ENCODE measurements at regions not wholly inside any gene's neighbourhood (a gene's known extent, or its start where the extent isn't known, plus 50 kb on each side); places are given as distances from the start of the nearest gene placed in this dataset.

DNA sequence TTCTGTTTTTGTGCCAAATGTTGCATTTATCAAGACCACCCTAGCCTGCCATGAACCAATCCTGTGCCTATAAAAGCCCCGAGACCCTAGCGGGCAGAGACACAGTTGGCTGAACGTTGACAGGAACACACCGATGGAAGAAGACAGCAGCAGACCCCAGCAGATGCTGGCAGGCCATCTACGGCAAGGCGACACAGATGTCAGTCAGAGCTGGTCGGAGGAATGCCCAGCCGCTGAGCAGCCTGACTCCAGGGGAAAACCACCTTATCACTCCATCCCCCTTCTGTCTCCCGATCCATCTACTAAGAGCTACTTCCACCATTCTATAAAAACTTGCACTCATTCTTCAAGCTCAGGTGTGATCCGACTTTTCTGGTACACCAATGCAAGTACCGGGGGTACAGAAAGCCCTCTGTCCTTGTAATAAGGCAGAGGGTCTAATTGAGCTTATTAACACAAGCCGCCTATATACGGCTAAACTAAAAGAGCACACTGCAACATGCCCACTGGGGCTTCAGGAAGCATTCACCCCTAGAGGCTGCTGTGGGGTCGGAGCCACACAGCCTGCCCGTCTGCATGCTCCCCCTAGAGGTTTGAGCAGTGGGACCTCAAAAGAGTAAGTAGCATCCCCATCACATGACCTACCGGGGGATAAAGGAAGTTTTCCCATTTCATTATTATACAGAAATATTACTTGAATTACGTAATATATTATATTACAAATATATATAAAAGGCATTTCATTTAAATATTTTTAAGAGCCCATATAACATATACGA lies 1156.3 kb upstream of the B3GALT2 start:
- no peak for DNase-seq
- H3K27ac Mint-ChIP-seq: no peak overlapping the region
- H3K4me3 Mint-ChIP-seq: no peak overlapping the region
- no peaks in the 10 kb centered on the region for H3K36me3 Mint-ChIP-seq (ENCODE audit: low read depth)
- peaks cover 11% of the 10 kb centered on the region for H3K4me1 Mint-ChIP-seq (ENCODE audit: low read depth)
- CTCF ChIA-PET: no interaction called here
- intact Hi-C loops (cut with micrococcal nuclease): no loop called here
- H3K9me3 Mint-ChIP-seq: no peaks in the 10 kb centered on the region
- H3K27me3 Mint-ChIP-seq (ENCODE audit: low read depth): no peaks in the 10 kb centered on the region

DNA sequence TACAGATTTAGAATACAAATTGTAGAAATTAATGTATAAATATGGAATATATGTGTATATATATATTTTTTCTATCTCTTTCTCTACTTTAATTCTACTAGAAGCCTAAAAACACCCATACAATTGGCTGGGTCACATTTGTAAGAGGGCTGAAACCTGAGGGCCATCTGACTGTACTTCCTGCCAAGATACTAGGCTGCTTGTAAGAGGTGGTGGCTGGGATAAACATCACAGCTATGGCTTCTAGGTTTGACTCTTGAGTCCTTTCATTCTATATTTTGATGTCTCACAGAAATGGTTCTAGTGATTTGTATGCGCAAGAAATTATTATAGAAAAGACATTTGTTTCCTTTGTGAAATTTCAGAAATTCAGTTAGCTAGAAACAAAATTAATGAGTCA lies 1155.2 kb upstream of the B3GALT2 start:
- CTCF ChIA-PET: no interaction called here
- peaks cover 11% of the 10 kb centered on the region for H3K4me1 Mint-ChIP-seq (ENCODE audit: low read depth)
- intact Hi-C loops (cut with micrococcal nuclease): no loop called here
- H3K36me3 Mint-ChIP-seq (ENCODE audit: low read depth): no peaks in the 10 kb centered on the region
- H3K4me3 Mint-ChIP-seq: no peak overlapping the region
- no peaks in the 10 kb centered on the region for H3K9me3 Mint-ChIP-seq
- H3K27me3 Mint-ChIP-seq (ENCODE audit: low read depth): no peaks in the 10 kb centered on the region
- H3K27ac Mint-ChIP-seq: no peak overlapping the region
- DNase-seq: peak; percentile 18

DNA sequence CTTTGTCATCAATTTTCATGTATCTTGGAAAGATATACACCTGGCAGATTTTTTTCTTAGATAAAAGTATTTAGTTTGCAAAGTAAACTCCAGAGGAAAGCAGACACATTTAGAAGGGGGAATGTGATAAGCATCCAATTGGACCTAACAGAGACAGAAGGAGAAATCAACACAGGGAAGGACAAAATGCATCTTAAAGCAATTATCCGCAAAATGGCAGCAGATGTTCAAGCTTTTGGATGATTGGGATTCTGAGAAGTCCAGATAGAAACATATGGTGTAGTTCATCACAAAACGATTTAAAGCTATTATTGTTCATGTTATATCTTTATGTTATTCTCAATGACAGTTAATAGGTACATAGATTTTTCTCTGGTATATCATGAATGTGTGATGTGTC lies 1153.1 kb upstream of the B3GALT2 start:
- Mint-ChIP-seq H3K4me3 (no peak overlapping the region), H3K4me1 (ENCODE audit: low read depth) (peaks cover 11% of the 10 kb centered on the region), H3K9me3 (no peaks in the 10 kb centered on the region), H3K36me3 (ENCODE audit: low read depth) (no peaks in the 10 kb centered on the region), H3K27ac (no peak overlapping the region), H3K27me3 (ENCODE audit: low read depth) (no peaks in the 10 kb centered on the region)
- CTCF ChIA-PET: no interaction called here
- DNase-seq: no peak
- intact Hi-C loops (cut with micrococcal nuclease): loop anchor here (2.0 kb wide), 1 partner anchor 41 kb away; no protein-coding TSS in a partner anchor

DNA sequence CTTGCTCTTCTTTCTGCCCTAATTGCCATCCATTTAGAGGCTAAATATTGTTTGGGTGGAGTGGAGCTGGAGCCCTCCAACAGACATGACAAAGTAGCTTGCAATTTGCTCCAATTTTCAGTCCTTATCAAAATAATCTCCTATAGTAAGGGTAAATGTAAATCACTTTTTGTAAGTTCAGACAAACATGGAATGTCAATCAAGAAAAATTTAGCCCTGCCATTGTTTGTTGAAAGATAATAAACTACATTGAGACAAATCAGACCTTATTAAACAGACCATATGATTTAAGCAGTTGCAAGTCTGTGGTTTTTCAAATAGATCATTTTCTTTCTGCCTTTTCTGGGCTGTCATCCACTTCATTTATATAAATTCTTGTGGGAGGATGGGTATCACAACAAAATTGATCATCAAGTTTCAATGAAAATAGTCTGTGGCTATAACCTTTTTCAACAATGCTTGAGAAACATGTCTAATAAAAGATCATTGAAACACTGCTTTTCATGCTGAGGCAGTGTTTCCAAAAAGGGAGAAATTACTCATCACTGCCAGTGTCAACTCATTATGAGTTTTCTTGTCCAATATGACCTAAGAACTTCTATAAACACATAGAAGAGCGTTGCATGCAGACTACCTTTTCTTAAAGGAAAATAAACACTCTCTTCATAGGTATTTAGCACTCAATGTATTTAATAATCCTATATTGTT lies 1152.0 kb upstream of the B3GALT2 start:
- CTCF ChIA-PET: no interaction called here
- Mint-ChIP-seq H3K4me1 (ENCODE audit: low read depth) (peaks cover 11% of the 10 kb centered on the region), H3K9me3 (no peaks in the 10 kb centered on the region), H3K27ac (no peak overlapping the region), H3K36me3 (ENCODE audit: low read depth) (no peaks in the 10 kb centered on the region), H3K27me3 (ENCODE audit: low read depth) (no peaks in the 10 kb centered on the region), H3K4me3 (no peak overlapping the region)
- intact Hi-C loops (cut with micrococcal nuclease): loop anchor here (2.0 kb wide), 1 partner anchor 40 kb away; no protein-coding TSS in a partner anchor
- peak; percentile 20 for DNase-seq

DNA sequence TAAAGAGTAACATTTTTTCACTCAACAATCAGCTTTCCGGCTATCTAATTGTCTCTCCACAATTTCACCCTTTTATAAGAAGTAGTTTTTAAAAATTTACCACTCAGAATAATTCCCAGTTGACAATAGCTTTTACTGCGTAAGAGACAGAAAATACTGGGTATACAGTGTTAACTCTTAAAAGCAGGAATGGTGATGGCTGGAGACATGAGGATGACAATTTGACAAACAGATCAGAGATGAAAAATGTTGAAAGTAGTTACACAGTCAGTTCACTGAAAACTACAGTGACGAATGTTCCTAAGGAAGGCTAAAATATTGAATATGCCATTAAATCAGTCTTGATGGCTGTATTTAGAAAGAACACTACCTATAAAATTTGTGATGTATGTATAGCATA lies 1146.8 kb upstream of the B3GALT2 start:
- intact Hi-C loops (cut with micrococcal nuclease): no loop called here
- Mint-ChIP-seq H3K36me3 (ENCODE audit: low read depth) (no peaks in the 10 kb centered on the region), H3K4me3 (no peak overlapping the region), H3K4me1 (ENCODE audit: low read depth) (peaks cover 5% of the 10 kb centered on the region), H3K9me3 (no peaks in the 10 kb centered on the region), H3K27me3 (ENCODE audit: low read depth) (no peaks in the 10 kb centered on the region), H3K27ac (no peak overlapping the region)
- no peak for DNase-seq
- CTCF ChIA-PET: no interaction called here

DNA sequence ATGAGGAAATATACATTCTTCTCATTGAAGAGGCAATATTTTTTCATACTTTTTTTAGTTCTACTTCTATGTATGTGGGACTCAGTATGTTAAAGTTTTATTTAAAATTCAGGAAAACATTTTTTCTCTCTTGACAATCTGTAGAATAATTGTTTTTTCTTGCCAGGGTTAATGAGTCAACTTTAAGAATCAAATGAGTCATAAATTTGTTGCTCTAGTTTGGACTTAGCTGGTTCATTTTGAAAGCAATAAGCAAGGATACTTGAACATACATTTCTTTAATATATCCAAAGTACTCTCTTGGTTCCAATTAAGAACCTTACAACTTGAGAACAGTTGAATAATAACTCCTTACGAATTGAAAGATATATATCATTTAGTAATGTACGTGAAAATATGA lies 1145.3 kb upstream of the B3GALT2 start:
- Mint-ChIP-seq H3K36me3 (ENCODE audit: low read depth) (no peaks in the 10 kb centered on the region), H3K4me3 (no peak overlapping the region), H3K27me3 (ENCODE audit: low read depth) (no peaks in the 10 kb centered on the region), H3K9me3 (no peaks in the 10 kb centered on the region), H3K27ac (no peak overlapping the region), H3K4me1 (ENCODE audit: low read depth) (no peaks in the 10 kb centered on the region)
- CTCF ChIA-PET: no interaction called here
- DNase-seq: no peak
- intact Hi-C loops (cut with micrococcal nuclease): no loop called here

DNA sequence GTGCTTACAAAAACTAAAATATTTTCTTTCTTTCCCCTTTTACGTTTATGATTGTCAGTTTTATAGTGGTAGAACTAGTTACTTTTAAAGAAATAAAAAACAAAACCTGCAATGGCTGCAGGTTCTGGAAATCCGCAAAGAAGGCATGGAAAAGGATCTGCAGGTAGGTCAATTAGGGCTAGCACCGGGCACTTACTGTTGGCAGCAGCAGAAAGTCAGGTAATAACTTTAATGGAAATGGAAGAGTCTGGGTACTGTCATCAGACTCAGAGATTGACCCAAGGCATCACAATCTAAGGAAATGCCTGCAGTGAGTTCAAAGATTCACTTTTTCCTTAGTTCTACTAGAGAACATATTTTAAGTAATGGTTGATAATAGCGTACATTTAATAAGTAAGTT lies 1136.3 kb upstream of the B3GALT2 start:
- CTCF ChIA-PET: no interaction called here
- Mint-ChIP-seq H3K9me3 (no peaks in the 10 kb centered on the region), H3K4me3 (no peak overlapping the region), H3K27ac (no peak overlapping the region), H3K4me1 (ENCODE audit: low read depth) (no peaks in the 10 kb centered on the region), H3K36me3 (ENCODE audit: low read depth) (no peaks in the 10 kb centered on the region), H3K27me3 (ENCODE audit: low read depth) (no peaks in the 10 kb centered on the region)
- no peak for DNase-seq
- intact Hi-C loops (cut with micrococcal nuclease): no loop called here

DNA sequence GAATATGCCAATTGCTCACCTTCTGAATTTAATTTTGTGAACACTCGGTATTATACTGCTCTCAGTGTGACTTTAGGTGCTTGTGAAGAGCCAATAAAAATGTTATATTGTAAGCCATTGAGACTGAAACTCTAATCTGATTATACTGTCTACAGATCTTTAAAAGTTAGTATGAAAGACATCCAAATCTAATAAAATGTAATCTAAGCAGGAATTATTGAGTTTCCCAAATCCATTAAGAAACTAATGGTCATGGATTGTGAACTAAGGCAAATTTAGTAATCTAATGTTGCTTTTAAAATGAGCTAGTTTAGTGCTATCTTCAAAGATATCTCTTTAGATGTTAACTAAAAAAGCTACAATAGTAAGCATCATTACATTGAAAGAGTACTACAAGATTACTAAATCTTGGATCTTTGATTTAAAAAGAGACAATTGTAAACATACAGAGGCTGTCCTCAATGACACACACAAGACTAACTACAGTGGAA lies 1132.4 kb upstream of the B3GALT2 start:
- intact Hi-C loops (cut with micrococcal nuclease): no loop called here
- CTCF ChIA-PET: no interaction called here
- no peak overlapping the region for H3K27ac Mint-ChIP-seq
- H3K4me3 Mint-ChIP-seq: no peak overlapping the region
- no peaks in the 10 kb centered on the region for H3K27me3 Mint-ChIP-seq (ENCODE audit: low read depth)
- H3K36me3 Mint-ChIP-seq (ENCODE audit: low read depth): no peaks in the 10 kb centered on the region
- no peaks in the 10 kb centered on the region for H3K4me1 Mint-ChIP-seq (ENCODE audit: low read depth)
- no peak for DNase-seq
- H3K9me3 Mint-ChIP-seq: no peaks in the 10 kb centered on the region

DNA sequence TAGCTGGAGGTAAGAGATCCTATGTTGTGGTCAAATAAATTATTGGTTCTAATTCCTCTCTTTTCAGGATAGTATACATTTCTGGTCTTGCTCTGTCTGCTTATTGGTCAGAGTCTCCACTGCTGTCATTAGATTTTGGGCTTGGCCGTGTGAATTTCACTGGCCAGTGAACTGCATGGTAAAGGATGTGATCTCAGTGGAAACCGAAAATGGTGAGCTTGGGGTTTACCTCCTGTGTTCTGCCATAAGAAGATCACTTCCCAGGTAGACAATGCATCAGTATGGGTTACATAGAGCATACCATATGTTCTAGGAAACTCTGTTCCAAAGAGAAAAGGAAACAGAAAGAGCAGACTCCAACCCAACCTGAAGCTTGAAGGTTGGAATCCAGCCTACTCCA lies 1123.3 kb upstream of the B3GALT2 start:
- CTCF ChIA-PET: no interaction called here
- no peak for DNase-seq
- Mint-ChIP-seq H3K27me3 (ENCODE audit: low read depth) (no peaks in the 10 kb centered on the region), H3K4me3 (no peak overlapping the region), H3K4me1 (ENCODE audit: low read depth) (no peaks in the 10 kb centered on the region), H3K27ac (no peak overlapping the region), H3K36me3 (ENCODE audit: low read depth) (no peaks in the 10 kb centered on the region), H3K9me3 (no peaks in the 10 kb centered on the region)
- intact Hi-C loops (cut with micrococcal nuclease): no loop called here

DNA sequence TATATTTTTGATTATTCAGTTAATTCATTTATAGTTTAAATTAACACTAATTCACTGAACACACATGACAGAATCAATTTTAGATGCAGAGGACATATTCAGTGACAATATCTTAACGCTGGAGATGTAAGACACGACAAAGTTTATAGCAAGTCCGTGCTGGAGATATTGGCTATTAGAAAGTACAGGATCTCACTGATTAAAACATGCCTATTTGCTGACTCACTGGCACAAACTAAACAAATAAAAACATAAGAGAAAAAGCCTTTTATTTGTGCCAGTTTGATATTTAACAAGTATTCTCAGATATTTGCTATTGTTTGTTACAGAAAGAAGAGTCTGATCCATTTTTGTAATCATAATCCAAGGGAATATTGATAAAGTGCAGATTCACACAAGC lies 1122.9 kb upstream of the B3GALT2 start:
- Mint-ChIP-seq H3K4me3 (no peak overlapping the region), H3K4me1 (ENCODE audit: low read depth) (no peaks in the 10 kb centered on the region), H3K36me3 (ENCODE audit: low read depth) (no peaks in the 10 kb centered on the region), H3K27me3 (ENCODE audit: low read depth) (no peaks in the 10 kb centered on the region), H3K9me3 (no peaks in the 10 kb centered on the region), H3K27ac (no peak overlapping the region)
- DNase-seq: no peak
- intact Hi-C loops (cut with micrococcal nuclease): no loop called here
- CTCF ChIA-PET: no interaction called here

DNA sequence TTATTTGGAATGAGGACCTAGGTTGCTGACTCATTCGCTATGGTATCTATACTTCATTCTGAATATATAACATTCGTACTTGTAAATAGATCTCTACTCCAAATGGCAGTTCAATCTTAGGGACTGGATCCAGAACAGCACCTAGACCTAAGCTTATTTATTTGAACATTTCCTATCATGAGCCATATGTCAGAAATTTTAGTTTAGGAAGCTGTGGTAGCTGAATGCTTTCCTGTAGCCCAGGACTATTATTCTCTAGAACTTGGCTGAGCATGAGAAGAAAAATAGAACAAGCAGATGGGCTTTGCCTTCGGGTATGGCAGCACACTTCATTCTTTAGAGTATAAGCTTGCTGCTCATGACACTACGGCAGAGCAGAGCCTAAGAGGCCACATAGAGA lies 1114.4 kb upstream of the B3GALT2 start:
- intact Hi-C loops (cut with micrococcal nuclease): no loop called here
- H3K27me3 Mint-ChIP-seq (ENCODE audit: low read depth): no peaks in the 10 kb centered on the region

DNA sequence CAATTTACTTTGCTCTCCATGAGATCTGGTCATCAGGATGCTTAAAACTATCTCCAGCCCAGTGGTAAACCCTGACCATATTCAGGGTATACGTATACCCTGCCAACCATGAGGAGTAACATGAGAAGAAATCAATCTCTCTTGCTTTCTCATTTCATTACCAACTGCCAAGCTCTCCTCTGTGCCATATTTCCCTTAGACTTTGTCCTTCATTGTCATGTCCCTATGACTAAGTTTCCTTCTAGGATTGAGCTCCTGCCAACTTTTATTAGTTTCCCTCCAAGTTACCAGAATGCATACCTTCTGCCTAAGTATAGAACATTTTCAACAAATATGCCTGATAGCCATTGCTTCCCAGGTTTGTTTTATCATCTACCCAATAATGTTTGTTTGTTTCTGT lies 1113.9 kb upstream of the B3GALT2 start:
- intact Hi-C loops (cut with micrococcal nuclease): no loop called here
- CTCF ChIA-PET: interaction anchor here (0.8 kb wide), 1 partner anchor 900 kb away, joined by 3 read pairs; no protein-coding TSS in a partner anchor
- H3K27me3 Mint-ChIP-seq (ENCODE audit: low read depth): no peaks in the 10 kb centered on the region
- no peak overlapping the region for H3K4me3 Mint-ChIP-seq
- peaks cover 4% of the 10 kb centered on the region for H3K36me3 Mint-ChIP-seq (ENCODE audit: low read depth)
- peaks cover 39% of the 10 kb centered on the region for H3K4me1 Mint-ChIP-seq (ENCODE audit: low read depth)
- no peaks in the 10 kb centered on the region for H3K9me3 Mint-ChIP-seq
- no peak for DNase-seq
- no peak overlapping the region for H3K27ac Mint-ChIP-seq

More for the DNA sequence above, 1114.4 kb upstream of the B3GALT2 start:
- DNase-seq: no peak
- Mint-ChIP-seq H3K4me3 (no peak overlapping the region), H3K27ac (no peak overlapping the region), H3K9me3 (no peaks in the 10 kb centered on the region), H3K4me1 (ENCODE audit: low read depth) (peaks cover 34% of the 10 kb centered on the region), H3K36me3 (ENCODE audit: low read depth) (peaks cover 4% of the 10 kb centered on the region)
- CTCF ChIA-PET: interaction anchor here (0.8 kb wide), 1 partner anchor 901 kb away, joined by 3 read pairs; no protein-coding TSS in a partner anchor
